ENCODE measurements at regions not wholly inside any gene's neighbourhood (a gene's known extent, or its start where the extent isn't known, plus 50 kb on each side); places are given as distances from the start of the nearest gene placed in this dataset.
"Not testable (repeated sequence)": the region's sequence is repeated elsewhere in the genome, so short reads cannot be mapped to it uniquely, and the experiment has no call there.

- no peak for DNase-seq
- no peaks in the 10 kb centered on the region for H3K4me1 ChIP-seq
- no peaks in the 10 kb centered on the region for H3K27me3 ChIP-seq
- H3K36me3 ChIP-seq (ENCODE audit: low read depth, missing control alignments), result no peaks in the 10 kb centered on the region
- no peak overlapping the region for H3K4me3 ChIP-seq
- intact Hi-C loops (cut with DNase I; ENCODE audit: low total_unique reads), result no loop called here
- 65 to 69% methylated on average over 9 to 10 of the region's 10 CpGs for WGBS, 2 donors
- TF ChIP-seq, protein P1, sequence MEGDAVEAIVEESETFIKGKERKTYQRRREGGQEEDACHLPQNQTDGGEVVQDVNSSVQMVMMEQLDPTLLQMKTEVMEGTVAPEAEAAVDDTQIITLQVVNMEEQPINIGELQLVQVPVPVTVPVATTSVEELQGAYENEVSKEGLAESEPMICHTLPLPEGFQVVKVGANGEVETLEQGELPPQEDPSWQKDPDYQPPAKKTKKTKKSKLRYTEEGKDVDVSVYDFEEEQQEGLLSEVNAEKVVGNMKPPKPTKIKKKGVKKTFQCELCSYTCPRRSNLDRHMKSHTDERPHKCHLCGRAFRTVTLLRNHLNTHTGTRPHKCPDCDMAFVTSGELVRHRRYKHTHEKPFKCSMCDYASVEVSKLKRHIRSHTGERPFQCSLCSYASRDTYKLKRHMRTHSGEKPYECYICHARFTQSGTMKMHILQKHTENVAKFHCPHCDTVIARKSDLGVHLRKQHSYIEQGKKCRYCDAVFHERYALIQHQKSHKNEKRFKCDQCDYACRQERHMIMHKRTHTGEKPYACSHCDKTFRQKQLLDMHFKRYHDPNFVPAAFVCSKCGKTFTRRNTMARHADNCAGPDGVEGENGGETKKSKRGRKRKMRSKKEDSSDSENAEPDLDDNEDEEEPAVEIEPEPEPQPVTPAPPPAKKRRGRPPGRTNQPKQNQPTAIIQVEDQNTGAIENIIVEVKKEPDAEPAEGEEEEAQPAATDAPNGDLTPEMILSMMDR (IDR thresholded peaks at IDR 0.05), result no peak
- no peak for TF ChIP-seq POLR2A (IDR thresholded peaks at IDR 0.05)
- no peaks in the 10 kb centered on the region for H3K9me3 ChIP-seq
- H3K27ac ChIP-seq, result no peak overlapping the region
Measured at GRCh38 chr6:90458353-90459224, 128.3 kb downstream of the MAP3K7 start.

GRCh38 chr6:90457867-90458259, 129.0 kb downstream of the MAP3K7 start:
- H3K27me3 ChIP-seq, result no peaks in the 10 kb centered on the region
- no peak overlapping the region for H3K27ac ChIP-seq
- no peak overlapping the region for H3K4me3 ChIP-seq
- no peaks in the 10 kb centered on the region for H3K9me3 ChIP-seq
- TF ChIP-seq, protein P1 (IDR thresholded peaks at IDR 0.05), result no peak
- no peak for TF ChIP-seq POLR2A (IDR thresholded peaks at IDR 0.05)
- H3K36me3 ChIP-seq (ENCODE audit: low read depth, missing control alignments), result no peaks in the 10 kb centered on the region
- WGBS, 2 donors, result 90 to 96% methylated on average over 2 of the region's 2 CpGs
- DNase-seq, result no peak
- intact Hi-C loops (cut with DNase I; ENCODE audit: low total_unique reads), result no loop called here
- no peaks in the 10 kb centered on the region for H3K4me1 ChIP-seq

DNA sequence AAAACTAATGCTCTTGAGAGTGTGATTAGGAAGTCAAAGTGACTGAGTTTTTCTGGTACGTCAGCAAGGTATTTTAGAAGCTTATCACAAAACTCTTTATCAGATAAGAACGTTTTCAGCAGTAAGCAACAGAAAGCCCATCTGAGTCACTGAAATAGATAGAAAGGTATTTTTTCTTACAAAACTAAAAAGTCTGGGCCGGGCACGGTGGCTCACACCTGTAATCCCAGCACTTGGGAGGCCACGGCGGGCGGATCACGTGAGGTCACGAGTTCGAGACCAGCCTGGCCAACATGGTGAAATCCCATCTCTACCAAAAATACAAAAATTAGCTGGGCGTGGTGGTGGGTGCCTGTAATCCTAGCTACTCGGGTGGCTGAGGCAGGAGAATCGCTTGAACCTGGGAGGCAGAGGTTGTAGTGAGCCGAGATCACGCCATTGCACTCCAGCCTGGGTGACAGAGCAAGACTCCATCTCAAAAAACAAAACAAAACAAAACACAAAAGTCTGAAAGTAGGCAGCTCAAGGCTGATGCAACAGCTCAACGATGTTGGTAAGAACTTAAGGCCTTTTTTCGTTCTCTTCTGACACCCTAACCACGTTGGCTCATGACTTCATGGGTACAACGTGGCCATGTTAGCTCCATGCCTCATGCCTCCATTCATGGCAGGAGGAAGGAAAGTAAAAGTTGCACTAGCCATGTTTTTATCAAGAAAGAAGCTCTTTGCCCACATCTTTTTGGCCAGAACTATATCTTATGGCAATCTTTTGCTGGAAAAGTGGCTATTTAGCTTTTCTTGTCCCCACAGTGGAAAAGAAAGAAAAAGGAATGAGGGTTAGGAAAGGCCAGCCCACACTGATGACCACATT, 129.6 kb downstream of the MAP3K7 start:
- H3K4me1 ChIP-seq; H3K27ac ChIP-seq; H3K9me3 ChIP-seq; intact Hi-C loops (cut with DNase I; ENCODE audit: low total_unique reads); H3K4me3 ChIP-seq; H3K36me3 ChIP-seq (ENCODE audit: low read depth, missing control alignments); DNase-seq; H3K27me3 ChIP-seq: not testable (repeated sequence)
- 91 to 92% methylated on average over 19 of the region's 19 CpGs for WGBS, 2 donors

DNA sequence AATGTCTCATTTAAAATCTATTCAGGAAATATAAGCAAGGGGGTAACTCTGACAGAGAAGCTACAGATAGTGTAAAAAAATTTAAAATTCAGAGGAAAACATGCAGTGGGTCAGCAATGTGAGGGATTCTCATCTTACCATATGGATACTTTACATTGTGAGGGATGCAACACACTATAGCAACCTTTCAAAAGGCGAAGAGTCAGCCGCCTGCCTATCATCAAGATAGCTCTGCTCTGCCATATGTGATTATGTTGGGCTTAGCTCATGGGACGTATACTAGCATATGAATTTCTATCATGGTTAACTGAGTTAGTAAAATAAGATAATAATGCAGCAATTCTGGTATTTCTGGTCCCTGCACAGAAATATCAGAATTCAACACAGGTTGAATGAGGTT, 130.9 kb downstream of the MAP3K7 start:
- intact Hi-C loops (cut with DNase I; ENCODE audit: low total_unique reads), result no loop called here
- no peak for TF ChIP-seq POLR2A (IDR thresholded peaks at IDR 0.05)
- TF ChIP-seq, protein P1 (IDR thresholded peaks at IDR 0.05), result no peak
- H3K27ac ChIP-seq, result no peak overlapping the region
- no peaks in the 10 kb centered on the region for H3K36me3 ChIP-seq (ENCODE audit: low read depth, missing control alignments)
- H3K9me3 ChIP-seq, result no peaks in the 10 kb centered on the region
- H3K27me3 ChIP-seq, result no peaks in the 10 kb centered on the region
- no peak for DNase-seq
- H3K4me3 ChIP-seq, result no peak overlapping the region
- no peaks in the 10 kb centered on the region for H3K4me1 ChIP-seq
- WGBS, 2 donors, result 84 to 92% methylated on average over 3 of the region's 3 CpGs

DNA sequence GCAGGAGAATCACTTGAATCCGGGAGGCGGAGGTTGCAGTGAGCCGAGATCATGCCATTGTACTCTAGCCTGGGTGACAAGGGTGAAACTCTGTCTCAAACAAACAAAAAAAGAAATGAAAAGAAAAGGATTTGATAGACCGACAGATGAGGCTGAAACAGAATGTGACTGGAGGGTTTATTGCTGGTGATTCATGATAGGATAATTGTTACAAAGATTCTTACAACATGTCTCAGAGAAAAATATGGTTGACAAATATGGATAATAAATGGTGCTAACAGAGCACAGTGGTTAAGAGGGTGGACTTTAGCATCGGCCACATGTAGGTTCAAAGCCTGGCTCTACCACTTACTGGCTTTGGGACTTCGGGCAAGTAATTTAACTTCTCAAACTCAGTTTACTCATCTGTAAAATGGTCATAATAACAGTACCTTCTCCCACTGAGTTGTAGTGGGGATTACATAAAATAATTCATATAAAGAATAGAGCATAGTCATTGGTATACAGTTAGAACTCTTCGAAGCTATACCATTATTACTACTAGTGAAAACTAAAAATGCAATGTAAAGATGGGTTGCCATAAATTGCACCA, 131.9 kb downstream of the MAP3K7 start:
- TF ChIP-seq, protein P1 (IDR thresholded peaks at IDR 0.05), result no peak
- no peak for TF ChIP-seq POLR2A (IDR thresholded peaks at IDR 0.05)
- 91 to 94% methylated on average over 7 of the region's 7 CpGs for WGBS, 2 donors
- H3K4me3 ChIP-seq, result no peak overlapping the region

More for the DNA sequence above, 131.9 kb downstream of the MAP3K7 start:
- no peak overlapping the region for H3K27ac ChIP-seq
- no peak for DNase-seq
- intact Hi-C loops (cut with DNase I; ENCODE audit: low total_unique reads), result no loop called here
- H3K27me3 ChIP-seq, result no peaks in the 10 kb centered on the region
- no peaks in the 10 kb centered on the region for H3K36me3 ChIP-seq (ENCODE audit: low read depth, missing control alignments)
- H3K4me1 ChIP-seq, result no peaks in the 10 kb centered on the region
- no peaks in the 10 kb centered on the region for H3K9me3 ChIP-seq
